ENCODE measurements at regions not wholly inside any gene's neighbourhood (a gene's known extent, or its start where the extent isn't known, plus 50 kb on each side); places are given as distances from the start of the nearest gene placed in this dataset.

GRCh38 chr21:22904385-22904784 lies 1906.2 kb downstream of the NCAM2 start:
- DNase-seq (ENCODE audit: low spot score), result no peak

GRCh38 chr21:22925032-22925431 lies 1926.8 kb downstream of the NCAM2 start:
- no peak for DNase-seq (ENCODE audit: low spot score)

GRCh38 chr21:22927469-22927868 lies 1929.3 kb downstream of the NCAM2 start:
- DNase-seq (ENCODE audit: low spot score), result no peak

GRCh38 chr21:22941779-22942490 lies 1943.7 kb downstream of the NCAM2 start:
- no peak for DNase-seq (ENCODE audit: low spot score)

- no peak for DNase-seq (ENCODE audit: low spot score)
Measured at GRCh38 chr21:22955559-22955958, 1957.3 kb downstream of the NCAM2 start.

- DNase-seq (ENCODE audit: low spot score), result no peak
Measured at GRCh38 chr21:22961258-22961657, 1963.0 kb downstream of the NCAM2 start.

- DNase-seq (ENCODE audit: low spot score), result no peak
Measured at GRCh38 chr21:22965455-22966135, 1967.4 kb downstream of the NCAM2 start.

GRCh38 chr21:22981819-22982218 lies 1983.6 kb downstream of the NCAM2 start:
- no peak for DNase-seq (ENCODE audit: low spot score)

GRCh38 chr21:22993144-22993543 lies 1994.9 kb downstream of the NCAM2 start:
- DNase-seq (ENCODE audit: low spot score), result no peak

GRCh38 chr21:22993822-22994574 lies 1995.8 kb downstream of the NCAM2 start:
- no peak for DNase-seq (ENCODE audit: low spot score)

- no peak for DNase-seq (ENCODE audit: low spot score)
Measured at GRCh38 chr21:23003951-23004350, 2005.7 kb downstream of the NCAM2 start.

- DNase-seq (ENCODE audit: low spot score), result no peak
Measured at GRCh38 chr21:23008601-23009202, 2010.5 kb downstream of the NCAM2 start.

GRCh38 chr21:23009360-23009759 lies 2011.2 kb downstream of the NCAM2 start:
- no peak for DNase-seq (ENCODE audit: low spot score)

- no peak for DNase-seq (ENCODE audit: low spot score)
Measured at GRCh38 chr21:23014021-23014420, 2015.8 kb downstream of the NCAM2 start.

GRCh38 chr21:23016617-23017016 lies 2018.4 kb downstream of the NCAM2 start:
- no peak for DNase-seq (ENCODE audit: low spot score)

GRCh38 chr21:23017989-23018388 lies 2019.8 kb downstream of the NCAM2 start:
- no peak for DNase-seq (ENCODE audit: low spot score)

- DNase-seq (ENCODE audit: low spot score), result no peak
Measured at GRCh38 chr21:23020969-23021368, 2022.8 kb downstream of the NCAM2 start.

- DNase-seq (ENCODE audit: low spot score), result no peak
Measured at GRCh38 chr21:23021481-23021880, 2023.3 kb downstream of the NCAM2 start.

GRCh38 chr21:23026878-23027277 lies 2028.7 kb downstream of the NCAM2 start:
- DNase-seq (ENCODE audit: low spot score), result no peak

- no peak for DNase-seq (ENCODE audit: low spot score)
Measured at GRCh38 chr21:23039846-23040245, 2041.6 kb downstream of the NCAM2 start.

GRCh38 chr21:23045955-23046354 lies 2047.7 kb downstream of the NCAM2 start:
- no peak for DNase-seq (ENCODE audit: low spot score)

- no peak for DNase-seq (ENCODE audit: low spot score)
Measured at GRCh38 chr21:23067672-23068071, 2069.5 kb downstream of the NCAM2 start.

GRCh38 chr21:23083242-23083641 lies 2085.0 kb downstream of the NCAM2 start:
- DNase-seq (ENCODE audit: low spot score), result no peak
